Vagina (tissue), 2 donors: ENCODE measurements at regions not wholly inside any gene's neighbourhood (a gene's known extent, or its start where the extent isn't known, plus 50 kb on each side); places are given as distances from the start of the nearest gene placed in this dataset.

Experiments
- POLR2A ChIP-seq, 2 donors: fragments of 450-650 bp; IDR thresholded peaks; one replicate each; pipeline ENCODE4 v1.6.1; 2017; ENCODE audit warnings: antibody characterized with exemption in 2 of 2, mild to moderate bottlenecking in 2 of 2, moderate library complexity in 2 of 2
- POLR2AphosphoS5 ChIP-seq, 2 donors: sonication (generic); formaldehyde crosslinking; IDR thresholded peaks; one replicate each; pipeline ENCODE4 v1.9.0; 2017; ENCODE audit warnings: antibody characterized with exemption in 2 of 2, mild to moderate bottlenecking in 2 of 2, low read depth in 1 of 2; ENCODE audit not compliant: insufficient read depth in 1 of 2
- TF ChIP-seq, protein P1 (sequence below), 3 experiments: fragments of 450-650 bp in 2 of 3; fragments of 200-600 bp in 1 of 3; sonication (generic) in 1 of 3; IDR thresholded peaks; one replicate each; pipeline ENCODE4 v1.5.1; 2017 to 2019; ENCODE audit warnings: antibody characterized with exemption in 3 of 3, mild to moderate bottlenecking in 2 of 3, moderate library complexity in 2 of 3

DNA sequence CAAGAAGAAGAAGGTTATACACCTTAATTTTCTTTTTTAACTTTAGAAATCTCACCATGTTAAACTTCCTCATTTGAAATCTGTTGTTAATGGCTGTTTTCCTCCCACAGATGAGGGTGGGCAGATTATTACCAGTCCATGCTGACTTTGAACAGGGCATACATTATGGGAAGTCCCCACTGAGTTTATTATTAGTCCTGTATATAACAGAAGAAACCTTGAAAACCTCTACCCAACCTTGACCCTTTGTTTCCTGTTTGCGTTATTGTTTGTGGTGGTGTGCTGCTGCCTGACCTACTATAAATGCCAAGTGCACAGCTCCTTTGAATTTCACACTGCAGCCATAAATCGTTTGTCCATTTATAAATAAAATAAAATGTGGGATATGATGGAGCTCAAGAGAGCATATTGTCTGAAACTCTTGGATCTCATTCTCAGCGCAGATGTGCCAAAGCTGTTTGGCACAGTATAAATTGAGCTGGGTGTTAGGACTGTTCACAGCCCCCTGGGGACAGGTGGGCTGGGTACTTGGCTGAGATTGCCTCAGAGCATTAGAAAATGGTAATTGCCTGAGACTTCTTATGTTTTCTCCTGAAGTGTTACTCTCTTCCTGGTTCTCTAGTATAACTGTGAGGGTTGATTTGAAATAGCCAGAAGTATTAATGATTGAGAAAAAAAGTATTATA is 139.6 kb downstream of the SPATA31D1 start:
- TF ChIP-seq, protein P1, sequence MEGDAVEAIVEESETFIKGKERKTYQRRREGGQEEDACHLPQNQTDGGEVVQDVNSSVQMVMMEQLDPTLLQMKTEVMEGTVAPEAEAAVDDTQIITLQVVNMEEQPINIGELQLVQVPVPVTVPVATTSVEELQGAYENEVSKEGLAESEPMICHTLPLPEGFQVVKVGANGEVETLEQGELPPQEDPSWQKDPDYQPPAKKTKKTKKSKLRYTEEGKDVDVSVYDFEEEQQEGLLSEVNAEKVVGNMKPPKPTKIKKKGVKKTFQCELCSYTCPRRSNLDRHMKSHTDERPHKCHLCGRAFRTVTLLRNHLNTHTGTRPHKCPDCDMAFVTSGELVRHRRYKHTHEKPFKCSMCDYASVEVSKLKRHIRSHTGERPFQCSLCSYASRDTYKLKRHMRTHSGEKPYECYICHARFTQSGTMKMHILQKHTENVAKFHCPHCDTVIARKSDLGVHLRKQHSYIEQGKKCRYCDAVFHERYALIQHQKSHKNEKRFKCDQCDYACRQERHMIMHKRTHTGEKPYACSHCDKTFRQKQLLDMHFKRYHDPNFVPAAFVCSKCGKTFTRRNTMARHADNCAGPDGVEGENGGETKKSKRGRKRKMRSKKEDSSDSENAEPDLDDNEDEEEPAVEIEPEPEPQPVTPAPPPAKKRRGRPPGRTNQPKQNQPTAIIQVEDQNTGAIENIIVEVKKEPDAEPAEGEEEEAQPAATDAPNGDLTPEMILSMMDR (IDR thresholded peaks at IDR 0.05), result no peak
- TF ChIP-seq POLR2A (IDR thresholded peaks at IDR 0.05), result no peak
- no peak for TF ChIP-seq POLR2AphosphoS5 (IDR thresholded peaks at IDR 0.05; ENCODE audit: insufficient read depth in 1 of 2, low read depth in 1 of 2)
